SK-N-SH treated with all-trans-retinoic acid at 6 μM for 48 hours (cell line): ENCODE measurements at regions not wholly inside any gene's neighbourhood (a gene's known extent, or its start where the extent isn't known, plus 50 kb on each side); places are given as distances from the start of the nearest gene placed in this dataset.

ENCODE experiments used
- ARNTL ChIP-seq: fragments of 450-650 bp; formaldehyde crosslinking; IDR thresholded peaks from 2 replicates; pipeline ENCODE4 v1.5.0; 2020; ENCODE audit warnings: low read depth, mild to moderate bottlenecking, moderate library complexity, borderline replicate concordance
- CSRNP3 ChIP-seq: fragments of 250-450 bp; sonication (Bioruptor Pico); IDR thresholded peaks from 2 replicates; pipeline ENCODE4 v1.5.1; 2021; ENCODE audit warnings: mild to moderate bottlenecking, moderate library complexity
- GLIS3 ChIP-seq: fragments of 250-450 bp; sonication (Bioruptor Pico); IDR thresholded peaks from 2 replicates; pipeline ENCODE4 v1.5.0; 2020; ENCODE audit warnings: mild to moderate bottlenecking, moderate library complexity
- OSR1 ChIP-seq: fragments of 250-450 bp; sonication (Bioruptor Pico); IDR thresholded peaks from 2 replicates; pipeline ENCODE4 v1.8.0; 2022; ENCODE audit warnings: moderate library complexity, mild to moderate bottlenecking, inconsistent platforms
- PATZ1 ChIP-seq: fragments of 250-450 bp; sonication (Bioruptor Pico); IDR thresholded peaks from 2 replicates; pipeline ENCODE4 v1.8.0; 2020; ENCODE audit warnings: mild to moderate bottlenecking, moderate library complexity, borderline replicate concordance
- RARB ChIP-seq: fragments of 250-450 bp; sonication (Bioruptor Pico); IDR thresholded peaks from 2 replicates; pipeline ENCODE4 v1.8.0; 2021; ENCODE audit warnings: mild to moderate bottlenecking, moderate library complexity
- SNAI2 ChIP-seq: fragments of 250-450 bp; sonication (Bioruptor Pico); IDR thresholded peaks from 2 replicates; pipeline ENCODE4 v1.5.0; 2020; ENCODE audit warnings: mild to moderate bottlenecking, moderate library complexity
- TSHZ2 ChIP-seq: fragments of 250-450 bp; sonication (Bioruptor Pico); IDR thresholded peaks from 2 replicates; pipeline ENCODE4 v1.5.0; 2020; ENCODE audit warnings: mild to moderate bottlenecking, moderate library complexity
- ZC3H10 ChIP-seq: fragments of 250-450 bp; sonication (Bioruptor Pico); IDR thresholded peaks from 2 replicates; pipeline ENCODE4 v1.5.1; 2021; ENCODE audit warnings: mild to moderate bottlenecking, moderate library complexity
- ZFP3 ChIP-seq: fragments of 250-450 bp; sonication (Bioruptor Pico); IDR thresholded peaks from 2 replicates; pipeline ENCODE4 v1.5.0; 2020; ENCODE audit warnings: mild to moderate bottlenecking, moderate library complexity
- ZFP30 ChIP-seq: fragments of 450-650 bp; formaldehyde crosslinking; IDR thresholded peaks from 2 replicates; pipeline ENCODE4 v1.5.0; 2022; ENCODE audit warnings: mild to moderate bottlenecking, moderate library complexity

GRCh38 chr9:20135119-20135697 lies 346.4 kb upstream of the SLC24A2 start:
- TF ChIP-seq CSRNP3 (CRISPR knock-in tag) (no peak), PATZ1 (CRISPR knock-in tag) (no peak), ARNTL (CRISPR knock-in tag) (no peak), TSHZ2 (no peak), ZFP3 (no peak), SNAI2 (no peak), ZFP30 (CRISPR knock-in tag) (no peak), GLIS3 (CRISPR knock-in tag) (no peak), OSR1 (CRISPR knock-in tag) (no peak), RARB (CRISPR knock-in tag) (no peak), ZC3H10 (CRISPR knock-in tag) (no peak)
